Parathyroid adenoma (tissue), 2 donors: ENCODE measurements at regions not wholly inside any gene's neighbourhood (a gene's known extent, or its start where the extent isn't known, plus 50 kb on each side); places are given as distances from the start of the nearest gene placed in this dataset.

Experiments used
- H2AFZ ChIP-seq: fragments of 300-600 bp; sonication (generic); one replicate; pipeline ENCODE4 v1.7.0; 2017; ENCODE audit warnings: antibody characterized with exemption, mild to moderate bottlenecking
- H3K27ac ChIP-seq: fragments of 300-600 bp; sonication (generic); one replicate; pipeline ENCODE4 v1.7.0; 2017
- H3K27me3 ChIP-seq: fragments of 300-600 bp; sonication (generic); one replicate; pipeline ENCODE4 v1.7.0; 2017; ENCODE audit warnings: low read length; ENCODE audit not compliant: control insufficient read depth, insufficient read depth
- H3K36me3 ChIP-seq: fragments of 300-600 bp; sonication (generic); one replicate; pipeline ENCODE4 v1.7.0; 2017; ENCODE audit warnings: low read length; ENCODE audit not compliant: control insufficient read depth, insufficient read depth
- H3K4me1 ChIP-seq: fragments of 300-600 bp; sonication (generic); one replicate; pipeline ENCODE4 v1.7.0; 2017; ENCODE audit warnings: control low read depth
- H3K4me2 ChIP-seq: fragments of 300-600 bp; sonication (generic); one replicate; pipeline ENCODE4 v1.7.0; 2017; ENCODE audit warnings: low read length
- H3K4me3 ChIP-seq: fragments of 300-600 bp; sonication (generic); one replicate; pipeline ENCODE4 v1.7.0; 2017; ENCODE audit warnings: low read depth, low read length
- H3K79me2 ChIP-seq: fragments of 300-600 bp; sonication (generic); one replicate; pipeline ENCODE4 v1.7.0; 2017; ENCODE audit warnings: control low read depth
- H3K9ac ChIP-seq: fragments of 300-600 bp; sonication (generic); one replicate; pipeline ENCODE4 v1.7.0; 2017; ENCODE audit warnings: mild to moderate bottlenecking
- H3K9me3 ChIP-seq: fragments of 300-600 bp; sonication (generic); one replicate; pipeline ENCODE4 v1.7.0; 2017; ENCODE audit warnings: low read length; ENCODE audit not compliant: control insufficient read depth
- CTCF ChIP-seq: fragments of 300-600 bp; sonication (generic); IDR thresholded peaks from one replicate; pipeline ENCODE4 v1.7.0; 2017; ENCODE audit warnings: antibody characterized with exemption, mild to moderate bottlenecking
- donor health status: primary hyperparathyroidism.

DNA sequence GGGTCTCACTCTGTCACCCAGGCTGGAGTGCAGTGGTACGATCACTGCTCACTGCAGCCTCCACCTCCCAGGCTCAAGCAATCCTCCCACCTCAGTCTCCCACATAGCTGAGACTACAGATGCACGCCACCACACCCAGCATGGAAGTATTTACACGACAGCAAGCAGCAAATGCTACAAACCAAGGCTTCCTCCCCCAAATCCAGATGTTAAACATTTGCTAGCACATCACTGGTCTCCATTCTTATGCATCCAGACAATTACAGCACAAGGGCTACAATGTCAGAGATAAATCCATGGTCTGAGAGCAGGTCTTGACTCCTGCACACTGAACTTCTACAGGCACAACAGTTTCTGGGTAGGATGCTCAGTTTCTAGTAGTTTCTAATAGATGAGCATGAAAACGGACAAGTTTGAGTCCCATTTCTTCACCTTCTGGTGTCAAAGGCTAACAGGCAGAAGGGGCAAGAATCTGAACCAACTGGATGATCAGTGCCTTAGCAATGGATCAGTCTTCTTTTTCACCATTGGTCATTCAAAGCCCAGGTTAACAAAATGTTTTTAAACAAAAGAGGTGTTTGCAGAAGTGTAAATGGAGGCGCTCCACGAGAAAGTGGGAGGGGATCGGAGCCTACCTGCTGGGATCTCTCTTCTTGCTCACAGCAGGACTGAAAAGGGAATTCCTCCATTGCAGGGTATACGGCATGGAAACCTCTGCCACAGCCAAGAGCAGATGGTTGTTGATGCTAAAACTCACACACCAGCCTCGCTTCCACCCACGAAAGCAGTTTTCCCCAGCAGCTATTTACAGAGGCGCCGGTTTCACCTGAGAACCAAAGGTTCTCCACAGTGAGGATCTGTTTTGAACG lies 135.0 kb upstream of the ARL4C start:
- no peak for TF ChIP-seq CTCF
- Histone ChIP-seq H3K9ac (no peak overlapping the region), H3K4me2 (no peak overlapping the region), H3K4me1 (no peaks in the 10 kb centered on the region), H3K4me3 (no peak overlapping the region), H2AFZ (no peak overlapping the region), H3K27me3 (no peaks in the 10 kb centered on the region), H3K9me3 (no peaks in the 10 kb centered on the region), H3K79me2 (no peaks in the 10 kb centered on the region), H3K36me3 (no peaks in the 10 kb centered on the region), H3K27ac (no peak overlapping the region)

DNA sequence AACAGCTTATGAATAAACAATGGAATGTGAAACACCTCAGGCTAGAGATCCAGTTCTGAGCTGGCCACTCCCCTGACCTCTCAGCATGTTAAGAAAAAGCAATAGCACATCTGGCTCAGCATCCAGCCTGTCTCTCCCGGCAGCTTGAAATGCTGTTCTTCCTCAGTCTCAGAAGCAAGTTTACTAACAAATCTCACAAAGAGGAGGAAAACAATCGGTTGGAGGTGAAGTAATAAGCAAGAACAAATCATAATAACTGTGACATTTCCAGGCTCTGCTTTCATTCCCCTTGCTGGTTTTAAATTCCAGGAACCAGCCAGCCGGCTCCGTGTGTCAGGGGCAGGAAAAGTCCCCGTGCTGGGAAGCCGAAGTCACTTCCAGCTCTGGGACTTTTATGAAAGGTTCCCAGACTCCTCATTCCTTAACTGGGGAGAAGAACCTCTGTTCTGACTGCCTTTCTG lies 133.9 kb upstream of the ARL4C start:
- Histone ChIP-seq H3K79me2 (no peaks in the 10 kb centered on the region), H3K9ac (no peak overlapping the region), H3K4me3 (no peak overlapping the region), H3K36me3 (no peaks in the 10 kb centered on the region), H3K4me2 (no peak overlapping the region), H3K27ac (no peak overlapping the region), H3K9me3 (no peaks in the 10 kb centered on the region), H2AFZ (no peak overlapping the region), H3K27me3 (no peaks in the 10 kb centered on the region), H3K4me1 (no peaks in the 10 kb centered on the region)
- no peak for TF ChIP-seq CTCF

GRCh38 chr2:234629596-234629995 lies 132.7 kb upstream of the ARL4C start:
- Histone ChIP-seq H3K36me3 (no peaks in the 10 kb centered on the region), H3K9ac (no peak overlapping the region)

DNA sequence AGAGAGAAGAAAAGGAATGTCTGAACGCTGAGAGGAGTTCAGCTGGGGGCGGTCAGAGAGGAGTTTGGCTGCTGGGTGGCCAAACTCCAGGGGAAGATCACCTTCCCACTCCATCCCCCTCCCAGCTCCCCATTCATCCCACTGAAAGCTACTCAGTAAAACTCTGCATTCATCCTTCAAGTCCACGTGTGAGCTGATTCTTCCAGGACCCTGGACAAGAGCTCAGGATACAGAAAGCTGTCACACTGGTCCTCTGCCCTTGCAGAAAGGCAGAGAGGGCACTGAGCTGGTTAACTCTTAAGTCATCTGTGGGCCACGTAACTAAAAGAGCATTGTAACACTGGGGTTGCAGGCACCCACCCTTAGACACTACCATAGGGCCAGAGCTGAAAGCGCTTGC lies 132.1 kb upstream of the ARL4C start:
- Histone ChIP-seq H3K9ac (no peak overlapping the region), H3K79me2 (no peaks in the 10 kb centered on the region), H3K4me3 (no peak overlapping the region), H3K4me1 (no peaks in the 10 kb centered on the region), H3K9me3 (no peaks in the 10 kb centered on the region), H3K27me3 (no peaks in the 10 kb centered on the region), H3K36me3 (no peaks in the 10 kb centered on the region), H3K4me2 (no peak overlapping the region), H2AFZ (no peak overlapping the region), H3K27ac (no peak overlapping the region)
- TF ChIP-seq CTCF: no peak

More at GRCh38 chr2:234629596-234629995, 132.7 kb upstream of the ARL4C start:
- Histone ChIP-seq H3K27me3 (no peaks in the 10 kb centered on the region), H3K4me3 (no peak overlapping the region), H3K4me1 (no peaks in the 10 kb centered on the region), H3K79me2 (no peaks in the 10 kb centered on the region), H2AFZ (no peak overlapping the region), H3K27ac (no peak overlapping the region), H3K4me2 (no peak overlapping the region), H3K9me3 (no peaks in the 10 kb centered on the region)
- no peak for TF ChIP-seq CTCF

DNA sequence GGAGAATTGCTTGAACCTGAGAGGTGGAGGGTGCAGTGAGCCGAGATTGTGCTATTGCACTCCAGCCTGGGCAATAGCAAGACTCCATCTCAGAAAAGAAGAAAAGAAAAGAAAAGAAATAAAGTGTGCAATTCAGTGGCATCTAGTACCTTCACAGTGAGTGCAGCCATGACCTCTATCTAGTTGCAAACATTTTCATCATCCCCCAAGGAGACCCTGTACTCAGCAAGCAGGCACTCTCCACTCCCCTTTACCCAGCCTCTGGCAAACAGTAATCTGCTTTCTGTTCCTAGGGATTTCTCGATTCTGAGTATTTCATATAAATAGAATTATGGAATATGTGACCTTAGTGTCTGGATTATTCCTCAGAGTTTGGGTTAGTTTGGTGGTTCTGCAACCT lies 130.4 kb upstream of the ARL4C start:
- Histone ChIP-seq H3K27ac (no peak overlapping the region), H3K4me2 (no peak overlapping the region), H3K9ac (no peak overlapping the region), H2AFZ (no peak overlapping the region), H3K4me3 (no peak overlapping the region), H3K4me1 (no peaks in the 10 kb centered on the region), H3K36me3 (no peaks in the 10 kb centered on the region), H3K9me3 (no peaks in the 10 kb centered on the region), H3K79me2 (no peaks in the 10 kb centered on the region), H3K27me3 (no peaks in the 10 kb centered on the region)
- no peak for TF ChIP-seq CTCF
